SK-N-MC (cell line): ENCODE measurements at regions not wholly inside any gene's neighbourhood (a gene's known extent, or its start where the extent isn't known, plus 50 kb on each side); places are given as distances from the start of the nearest gene placed in this dataset.

Source experiments
- EZH2 ChIP-seq: fragments of 200-600 bp; sonication (generic); IDR thresholded peaks from one replicate; pipeline ENCODE4 v1.6.1; 2017; ENCODE audit warnings: antibody characterized with exemption
- POLR2AphosphoS5 ChIP-seq: IDR thresholded peaks from 2 replicates; pipeline ENCODE4 v1.6.1; 2012; ENCODE audit warnings: mild to moderate bottlenecking, low read depth, low read length, borderline replicate concordance

GRCh38 chr2:220509966-220510365, 882.5 kb downstream of the SLC4A3 start:
- TF ChIP-seq POLR2AphosphoS5 = no peak
- TF ChIP-seq EZH2 = no peak
